SK-N-SH (cell line): ENCODE measurements at regions not wholly inside any gene's neighbourhood (a gene's known extent, or its start where the extent isn't known, plus 50 kb on each side); places are given as distances from the start of the nearest gene placed in this dataset.
"Not testable (repeated sequence)": the region's sequence is repeated elsewhere in the genome, so short reads cannot be mapped to it uniquely, and the experiment has no call there.

Experiments
- CTCF ChIA-PET: fragments of 300-600, 350-600 bp; formaldehyde crosslinking; extraction: SDS; loops from one replicate; lab custom pipeline; 2021; lab: Yijun Ruan, JAX
- POLR2A ChIA-PET: fragments of 350-600 bp; sonication (Branson Sonifier 250); formaldehyde crosslinking; extraction: SDS; loops from one replicate; lab custom pipeline; 2020; ENCODE audit warnings: antibody characterized with exemption, inconsistent platforms; lab: Yijun Ruan, JAX
- DNase-seq: peaks from one replicate; pipeline ENCODE4 v3.0.0; 2012
- H2AFZ ChIP-seq: fragments of 200-600 bp; sonication (generic); 2 replicates; pipeline ENCODE4 v1.8.1; 2016; ENCODE audit warnings: antibody characterized with exemption, mild to moderate bottlenecking, low read depth
- H3F3A ChIP-seq: fragments of 200-600 bp; sonication (generic); replicated peaks from 2 replicates; pipeline ENCODE3; 2016; ENCODE audit warnings: antibody characterized with exemption, mild to moderate bottlenecking; ENCODE audit not compliant: insufficient read depth
- H3K27ac ChIP-seq, 2 experiments: fragments of 200-500 bp in 1 of 2; fragments of 200-600 bp in 1 of 2; sonication (Bioruptor generic) in 1 of 2; sonication (generic), shearing (Covaris generic) in 1 of 2; 2 replicates each; pipeline versions ENCODE4 v1.5.1 to v1.6.1; 2014 to 2016; ENCODE audit warnings: low read depth in 2 of 2, inconsistent platforms in 1 of 2, low read length in 1 of 2, mild to moderate bottlenecking in 1 of 2, mixed read lengths in 1 of 2
- H3K27me3 ChIP-seq: fragments of 200-600 bp; sonication (generic), shearing (Covaris generic); 2 replicates; pipeline ENCODE4 v1.6.1; 2016; ENCODE audit warnings: mixed run types; ENCODE audit not compliant: insufficient read depth
- H3K36me3 ChIP-seq, 2 experiments: fragments of 200-500 bp in 1 of 2; fragments of 200-600 bp in 1 of 2; sonication (Bioruptor generic) in 1 of 2; sonication (generic) in 1 of 2; replicated peaks in 1 of 2; 2 replicates each; pipeline versions ENCODE3 to v1.5.1; 2014 to 2016; ENCODE audit warnings: low read length in 1 of 2, mild to moderate bottlenecking in 1 of 2; ENCODE audit not compliant: insufficient read depth in 2 of 2, control insufficient read depth in 1 of 2
- H3K4me1 ChIP-seq, 2 experiments: fragments of 200-500 bp in 1 of 2; fragments of 200-600 bp in 1 of 2; sonication (Bioruptor generic) in 1 of 2; sonication (generic), shearing (Covaris generic) in 1 of 2; 2 replicates each; pipeline versions ENCODE4 v1.5.1 to v1.6.1; 2014 to 2016; ENCODE audit warnings: low read depth in 1 of 2, low read length in 1 of 2, mixed run types in 1 of 2; ENCODE audit not compliant: insufficient read depth in 2 of 2, control insufficient read depth in 1 of 2
- H3K4me2 ChIP-seq: fragments of 200-600 bp; sonication (generic), shearing (Covaris generic); 2 replicates; pipeline ENCODE4 v1.6.1; 2017; ENCODE audit warnings: mixed run types
- H3K4me3 ChIP-seq, 2 experiments: fragments of 200-500 bp in 1 of 2; fragments of 200-600 bp in 1 of 2; sonication (Bioruptor generic) in 1 of 2; sonication (generic), shearing (Covaris generic) in 1 of 2; 2 replicates each; pipeline versions ENCODE4 v1.5.1 to v1.8.1; 2014 to 2016; ENCODE audit warnings: low read depth in 2 of 2, inconsistent platforms in 1 of 2, low read length in 1 of 2, mild to moderate bottlenecking in 1 of 2, mixed read lengths in 1 of 2, moderate library complexity in 1 of 2
- H3K79me2 ChIP-seq: fragments of 200-600 bp; sonication (generic); 2 replicates; pipeline ENCODE4 v1.8.1; 2017; ENCODE audit warnings: mild to moderate bottlenecking; ENCODE audit not compliant: insufficient read depth
- H3K9ac ChIP-seq: fragments of 200-600 bp; sonication (generic); 2 replicates; pipeline ENCODE4 v1.6.1; 2017; ENCODE audit warnings: mixed run types
- H3K9me2 ChIP-seq: fragments of 200-600 bp; sonication (generic); 2 replicates; pipeline ENCODE4 v1.6.1; 2017; ENCODE audit warnings: mixed run types
- H3K9me3 ChIP-seq: fragments of 200-600 bp; sonication (generic); 2 replicates; pipeline ENCODE4 v1.6.1; 2017; ENCODE audit warnings: mixed run types, mild to moderate bottlenecking, moderate library complexity
- H4K20me1 ChIP-seq: fragments of 200-600 bp; sonication (generic); 2 replicates; pipeline ENCODE4 v1.6.1; 2017; ENCODE audit warnings: mild to moderate bottlenecking, mixed run types; ENCODE audit not compliant: insufficient read depth
- ELF1 ChIP-seq: IDR thresholded peaks from 2 replicates; pipeline ENCODE4 v1.4.0; 2012
- GABPA ChIP-seq: IDR thresholded peaks from 2 replicates; pipeline ENCODE4 v1.4.0; 2012; ENCODE audit warnings: low read depth, mild to moderate bottlenecking
- NRF1 ChIP-seq: IDR thresholded peaks from 2 replicates; pipeline ENCODE4 v1.6.1; 2012; ENCODE audit warnings: low read depth, mild to moderate bottlenecking, low read length
- RAD21 ChIP-seq: IDR thresholded peaks from 2 replicates; pipeline ENCODE4 v1.6.1; 2012; ENCODE audit warnings: mild to moderate bottlenecking, low read length
- RCOR1 ChIP-seq: fragments of 150-350 bp; IDR thresholded peaks from 2 replicates; pipeline ENCODE4 v1.6.1; 2017; ENCODE audit warnings: antibody characterized with exemption, low read length
- RFX5 ChIP-seq: IDR thresholded peaks from 2 replicates; pipeline ENCODE4 v1.6.1; 2012; ENCODE audit warnings: mild to moderate bottlenecking, improper control_type of control experiment, low read length
- SMC3 ChIP-seq: IDR thresholded peaks from 2 replicates; pipeline ENCODE4 v1.6.1; 2012; ENCODE audit warnings: low read depth, low read length, improper control_type of control experiment
- TCF12 ChIP-seq: IDR thresholded peaks from 2 replicates; pipeline ENCODE4 v1.4.0; 2012
- YY1 ChIP-seq: IDR thresholded peaks from 2 replicates; pipeline ENCODE4 v1.4.0; 2012; ENCODE audit warnings: low read depth, mild to moderate bottlenecking
- WGBS: methylation state at CpG from one replicate; pipeline ENCODE4 v1.1.6; 2017; ENCODE audit warnings: low lambda C conversion rate; 5-methylcytosine and 5-hydroxymethylcytosine counted together
- TF ChIP-seq, protein P1 (sequence below): IDR thresholded peaks from 2 replicates; pipeline ENCODE4 v1.4.0; 2012; ENCODE audit warnings: low read depth
- TF ChIP-seq, protein P2 (sequence below): fragments of 200-600 bp; sonication (generic); IDR thresholded peaks from 2 replicates; pipeline ENCODE4 v1.6.1; 2017; ENCODE audit warnings: antibody characterized with exemption, mild to moderate bottlenecking, moderate library complexity
- TF ChIP-seq, protein P3 (sequence below): IDR thresholded peaks from 2 replicates; pipeline ENCODE4; 2012

DNA sequence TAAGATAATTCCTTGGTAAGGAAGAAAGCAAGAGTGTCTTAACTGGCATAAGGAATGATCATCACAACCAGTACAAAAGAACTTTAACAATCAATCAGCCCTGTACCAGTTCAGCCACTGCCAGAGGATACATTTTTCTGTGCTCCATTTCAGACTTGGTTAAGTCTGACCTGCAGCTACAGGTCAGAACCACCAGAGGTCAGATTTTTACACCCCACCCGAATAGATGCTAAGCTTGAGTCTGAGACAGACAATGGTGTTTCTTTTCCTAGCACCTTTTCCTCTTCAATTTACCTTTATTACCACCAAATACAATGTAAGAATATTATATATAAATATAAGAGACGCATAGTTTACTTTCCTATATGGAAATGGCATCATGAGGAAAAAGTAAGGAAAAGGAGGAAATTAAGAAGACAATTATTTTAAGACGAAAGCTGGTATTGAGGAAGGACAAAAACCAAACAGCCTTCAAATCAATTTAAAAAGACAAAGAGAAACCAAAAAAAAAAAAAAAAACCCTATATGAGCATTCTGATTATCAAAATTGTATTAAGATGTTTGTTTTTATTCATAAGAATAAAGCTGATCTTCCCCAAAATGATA lies 215.3 kb upstream of the TTC29 start:
- no peaks in the 10 kb centered on the region for H3K9me3 ChIP-seq
- H3K9me2 ChIP-seq, result no peaks in the 10 kb centered on the region
- peak; percentile 92 for TF ChIP-seq RAD21
- TF ChIP-seq RFX5, result peak; percentile 23; the same call in 1 of the 2 replicates
- TF ChIP-seq NRF1, result no peak
- TF ChIP-seq, protein P1, sequence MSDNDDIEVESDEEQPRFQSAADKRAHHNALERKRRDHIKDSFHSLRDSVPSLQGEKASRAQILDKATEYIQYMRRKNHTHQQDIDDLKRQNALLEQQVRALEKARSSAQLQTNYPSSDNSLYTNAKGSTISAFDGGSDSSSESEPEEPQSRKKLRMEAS, result no peak
- TF ChIP-seq SMC3, result peak; percentile 90
- TF ChIP-seq RCOR1, result no peak
- no peak for TF ChIP-seq TCF12
- TF ChIP-seq, protein P2, sequence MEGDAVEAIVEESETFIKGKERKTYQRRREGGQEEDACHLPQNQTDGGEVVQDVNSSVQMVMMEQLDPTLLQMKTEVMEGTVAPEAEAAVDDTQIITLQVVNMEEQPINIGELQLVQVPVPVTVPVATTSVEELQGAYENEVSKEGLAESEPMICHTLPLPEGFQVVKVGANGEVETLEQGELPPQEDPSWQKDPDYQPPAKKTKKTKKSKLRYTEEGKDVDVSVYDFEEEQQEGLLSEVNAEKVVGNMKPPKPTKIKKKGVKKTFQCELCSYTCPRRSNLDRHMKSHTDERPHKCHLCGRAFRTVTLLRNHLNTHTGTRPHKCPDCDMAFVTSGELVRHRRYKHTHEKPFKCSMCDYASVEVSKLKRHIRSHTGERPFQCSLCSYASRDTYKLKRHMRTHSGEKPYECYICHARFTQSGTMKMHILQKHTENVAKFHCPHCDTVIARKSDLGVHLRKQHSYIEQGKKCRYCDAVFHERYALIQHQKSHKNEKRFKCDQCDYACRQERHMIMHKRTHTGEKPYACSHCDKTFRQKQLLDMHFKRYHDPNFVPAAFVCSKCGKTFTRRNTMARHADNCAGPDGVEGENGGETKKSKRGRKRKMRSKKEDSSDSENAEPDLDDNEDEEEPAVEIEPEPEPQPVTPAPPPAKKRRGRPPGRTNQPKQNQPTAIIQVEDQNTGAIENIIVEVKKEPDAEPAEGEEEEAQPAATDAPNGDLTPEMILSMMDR, result peak; percentile 85
- TF ChIP-seq, protein P3, sequence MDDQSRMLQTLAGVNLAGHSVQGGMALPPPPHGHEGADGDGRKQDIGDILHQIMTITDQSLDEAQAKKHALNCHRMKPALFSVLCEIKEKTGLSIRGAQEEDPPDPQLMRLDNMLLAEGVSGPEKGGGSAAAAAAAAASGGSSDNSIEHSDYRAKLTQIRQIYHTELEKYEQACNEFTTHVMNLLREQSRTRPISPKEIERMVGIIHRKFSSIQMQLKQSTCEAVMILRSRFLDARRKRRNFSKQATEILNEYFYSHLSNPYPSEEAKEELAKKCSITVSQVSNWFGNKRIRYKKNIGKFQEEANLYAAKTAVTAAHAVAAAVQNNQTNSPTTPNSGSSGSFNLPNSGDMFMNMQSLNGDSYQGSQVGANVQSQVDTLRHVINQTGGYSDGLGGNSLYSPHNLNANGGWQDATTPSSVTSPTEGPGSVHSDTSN, result no peak
- no peak for TF ChIP-seq GABPA
- H3F3A ChIP-seq, result no peaks in the 10 kb centered on the region
- H3K27ac ChIP-seq, result no peak overlapping the region
- no peaks in the 10 kb centered on the region for H4K20me1 ChIP-seq
- WGBS, result 34% methylated on average over 3 of the region's 3 CpGs
- H3K79me2 ChIP-seq, result no peaks in the 10 kb centered on the region
- H3K36me3 ChIP-seq, result no peaks in the 10 kb centered on the region
- H2AFZ ChIP-seq, result no peak overlapping the region
- ChIA-PET CTCF (interaction anchor here (0.6 to 2.6 kb wide), 30 partner anchors 9 to 705 kb away, joined by 3 to 47 read pairs (median 4); no protein-coding TSS in a partner anchor), POLR2A (no interaction called here)
- H3K4me3 ChIP-seq, result peak overlapping the region in 1 of 2 experiments; percentile 30; a peak in 1 of 4 replicates
- no peak overlapping the region for H3K4me2 ChIP-seq
- H3K9ac ChIP-seq, result no peak overlapping the region
- DNase-seq, result peak; percentile 77
- H3K4me1 ChIP-seq, result peaks cover 3 to 18% of the 10 kb centered on the region in 2 experiments; a peak in 3 of 4 replicates
- H3K27me3 ChIP-seq, result no peaks in the 10 kb centered on the region

DNA sequence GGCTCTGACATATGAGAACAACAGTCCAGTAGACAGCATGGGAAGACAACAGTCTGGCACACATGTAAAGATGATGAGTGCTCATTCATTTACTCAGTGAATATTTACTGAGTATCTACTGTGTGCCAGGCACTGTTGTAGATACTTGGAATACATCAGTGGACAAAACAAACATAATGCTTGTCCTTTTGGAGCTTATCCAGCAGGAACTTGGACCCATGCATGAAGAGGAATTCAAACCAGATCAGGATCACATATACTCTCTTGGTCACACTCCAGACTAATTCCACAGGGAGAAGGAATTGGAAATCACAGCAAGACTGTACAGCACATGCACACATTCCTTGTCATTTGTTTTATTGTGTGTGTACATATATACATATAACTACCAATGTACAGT lies 217.6 kb upstream of the TTC29 start:
- no peak overlapping the region for H3K27ac ChIP-seq

DNA sequence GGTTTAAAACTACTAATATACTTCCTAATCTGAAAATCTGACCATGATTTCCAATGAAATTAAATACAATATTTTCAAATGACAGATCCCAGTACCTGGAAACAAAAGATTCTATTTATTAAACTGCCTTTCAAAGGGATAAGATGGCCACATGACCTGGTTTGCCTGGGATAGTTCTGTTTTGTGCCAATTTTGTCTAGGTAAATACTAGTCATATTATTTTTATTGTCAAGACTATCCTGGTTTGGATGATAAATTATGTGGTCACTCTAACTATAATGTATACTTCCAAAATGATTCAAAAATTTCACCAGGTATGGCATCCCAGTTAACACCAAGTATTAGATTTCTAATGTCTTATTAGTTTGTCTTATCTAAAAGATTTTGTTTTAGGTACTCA lies 222.5 kb upstream of the TTC29 start:
- H3K4me1 ChIP-seq, H3F3A ChIP-seq, H3K9ac ChIP-seq, H3K4me2 ChIP-seq, H3K36me3 ChIP-seq, H4K20me1 ChIP-seq, H3K27ac ChIP-seq, POLR2A ChIA-PET, H3K9me2 ChIP-seq, H3K79me2 ChIP-seq, H3K9me3 ChIP-seq, H3K27me3 ChIP-seq, H2AFZ ChIP-seq, CTCF ChIA-PET, DNase-seq, H3K4me3 ChIP-seq: not testable (repeated sequence)

More for the DNA sequence above, 217.6 kb upstream of the TTC29 start:
- no peaks in the 10 kb centered on the region for H3K9me2 ChIP-seq
- ChIA-PET POLR2A (no interaction called here), CTCF (interaction anchor here (0.7 to 1.8 kb wide), 6 partner anchors 8 to 703 kb away, joined by 3 to 6 read pairs (median 3); no protein-coding TSS in a partner anchor)
- no peaks in the 10 kb centered on the region for H3K79me2 ChIP-seq
- H3F3A ChIP-seq, result no peaks in the 10 kb centered on the region
- H3K4me2 ChIP-seq, result no peak overlapping the region
- H2AFZ ChIP-seq, result no peak overlapping the region
- H3K4me3 ChIP-seq, result no peak overlapping the region
- no peaks in the 10 kb centered on the region for H3K27me3 ChIP-seq
- TF ChIP-seq ELF1, result no peak
- no peak for TF ChIP-seq YY1
- no peak for DNase-seq
- no peaks in the 10 kb centered on the region for H3K36me3 ChIP-seq
- no peaks in the 10 kb centered on the region for H3K9me3 ChIP-seq
- no peaks in the 10 kb centered on the region for H4K20me1 ChIP-seq
- H3K4me1 ChIP-seq, result peaks cover 3 to 5% of the 10 kb centered on the region in 2 experiments; a peak in 3 of 4 replicates
- H3K9ac ChIP-seq, result no peak overlapping the region
